IMR-90 (cell line): ENCODE measurements at regions not wholly inside any gene's neighbourhood (a gene's known extent, or its start where the extent isn't known, plus 50 kb on each side); places are given as distances from the start of the nearest gene placed in this dataset.

ENCODE experiments used
- ATAC-seq: fragments of 200-7000 bp; cut with Tn5 transposase; 2 replicates; pipeline ENCODE4 v1.9.1; 2020; ENCODE audit warnings: low read depth, mild to moderate bottlenecking, moderate library complexity
- BruUV-seq: library from RNA; stranded (reverse); fragments of 400-500 nt; replicated peaks from 2 replicates; lab custom pipeline; 2021; lab: Mats Ljungman, UMichigan
- CTCF ChIA-PET: fragments of 300-600 bp; formaldehyde crosslinking; extraction: SDS; loops from one replicate; lab custom pipeline; 2021; ENCODE audit warnings: antibody characterized with exemption; lab: Yijun Ruan, JAX
- POLR2A ChIA-PET: fragments of 300-600 bp; sonication (Branson Sonifier 250); formaldehyde crosslinking; loops from one replicate; lab custom pipeline; 2022; ENCODE audit warnings: antibody characterized with exemption; ENCODE audit not compliant: unreplicated experiment; lab: Charles Lee
- DNase-seq: peaks from one replicate; pipeline ENCODE4 v3.0.0; 2013
- H2AFZ ChIP-seq: replicated peaks from 2 replicates; pipeline ENCODE3; 2013; ENCODE audit warnings: low read length, mild to moderate bottlenecking; ENCODE audit not compliant: poor library complexity
- H2AK5ac ChIP-seq: 2 replicates; pipeline ENCODE4 v1.6.1; 2013; ENCODE audit warnings: low read depth, low read length, inconsistent platforms
- H2AK9ac ChIP-seq: replicated peaks from 2 replicates; pipeline ENCODE3; 2013; ENCODE audit warnings: mild to moderate bottlenecking, low read depth, low read length, moderate library complexity; ENCODE audit not compliant: poor library complexity
- H2BK120ac ChIP-seq: 2 replicates; pipeline ENCODE4 v1.6.1; 2013; ENCODE audit warnings: low read depth, low read length, inconsistent platforms
- H2BK15ac ChIP-seq: 3 replicates; pipeline ENCODE4 v1.6.1; 2013; ENCODE audit warnings: low read depth, low read length, inconsistent platforms
- H2BK20ac ChIP-seq: 2 replicates; pipeline ENCODE4 v1.6.1; 2013; ENCODE audit warnings: low read depth, mild to moderate bottlenecking, inconsistent platforms, low read length, moderate library complexity
- H2BK5ac ChIP-seq: 2 replicates; pipeline ENCODE4 v1.6.1; 2013; ENCODE audit warnings: mild to moderate bottlenecking, low read depth, low read length, inconsistent platforms; ENCODE audit not compliant: poor library complexity, severe bottlenecking
- H3K14ac ChIP-seq: replicated peaks from 2 replicates; pipeline ENCODE4 v1.6.1; 2013; ENCODE audit warnings: low read depth, low read length, inconsistent platforms
- H3K18ac ChIP-seq: 2 replicates; pipeline ENCODE4 v1.6.1; 2013; ENCODE audit warnings: low read depth, low read length, control low read depth
- H3K23ac ChIP-seq: 2 replicates; pipeline ENCODE4 v1.6.1; 2013; ENCODE audit warnings: low read depth, low read length, inconsistent platforms
- H3K27ac ChIP-seq: 2 replicates; pipeline ENCODE4 v1.5.1; 2013; ENCODE audit warnings: mild to moderate bottlenecking, control low read depth, low read length; ENCODE audit not compliant: insufficient read depth
- H3K27me3 ChIP-seq: 2 replicates; pipeline ENCODE4 v1.6.1; 2013; ENCODE audit warnings: low read length; ENCODE audit not compliant: control insufficient read depth, insufficient read depth
- H3K36me3 ChIP-seq: 2 replicates; pipeline ENCODE4 v1.6.1; 2013; ENCODE audit warnings: low read length, mixed read lengths; ENCODE audit not compliant: control insufficient read depth, insufficient read depth
- H3K4ac ChIP-seq: 2 replicates; pipeline ENCODE4 v1.6.1; 2013; ENCODE audit warnings: low read depth, low read length, inconsistent platforms
- H3K4me1 ChIP-seq: 2 replicates; pipeline ENCODE4 v1.6.1; 2013; ENCODE audit warnings: low read length, mixed read lengths; ENCODE audit not compliant: control insufficient read depth, insufficient read depth
- H3K4me2 ChIP-seq: 2 replicates; pipeline ENCODE4 v1.6.1; 2013; ENCODE audit warnings: low read depth, mild to moderate bottlenecking, control low read depth, low read length, moderate library complexity
- H3K4me3 ChIP-seq: 2 replicates; pipeline ENCODE4 v1.5.1; 2013; ENCODE audit warnings: low read depth, mild to moderate bottlenecking, control low read depth, low read length, moderate library complexity; ENCODE audit not compliant: insufficient read depth
- H3K56ac ChIP-seq: 2 replicates; pipeline ENCODE4 v1.6.1; 2013; ENCODE audit warnings: low read length, inconsistent platforms; ENCODE audit not compliant: insufficient read depth; ENCODE audit errors: extremely low read depth
- H3K79me1 ChIP-seq, 2 experiments: 2 replicates each; pipeline ENCODE4 v1.6.1; 2013; ENCODE audit warnings: low read length in 2 of 2, inconsistent platforms in 1 of 2, low read depth in 1 of 2
- H3K9ac ChIP-seq: 2 replicates; pipeline ENCODE4 v1.6.1; 2013; ENCODE audit warnings: low read depth, low read length, control low read depth
- H3K9me1 ChIP-seq: 2 replicates; pipeline ENCODE4 v1.6.1; 2013; ENCODE audit warnings: low read length, inconsistent platforms; ENCODE audit not compliant: insufficient read depth
- H3K9me3 ChIP-seq: 2 replicates; pipeline ENCODE4 v1.6.1; 2013; ENCODE audit warnings: low read length; ENCODE audit not compliant: control insufficient read depth, insufficient read depth
- H4K20me1 ChIP-seq: 2 replicates; pipeline ENCODE4 v1.6.1; 2013; ENCODE audit warnings: low read length, inconsistent platforms; ENCODE audit not compliant: insufficient read depth
- H4K5ac ChIP-seq: 2 replicates; pipeline ENCODE4 v1.6.1; 2013; ENCODE audit warnings: mild to moderate bottlenecking, low read depth, low read length, control low read depth
- H4K8ac ChIP-seq, 2 experiments: 2 replicates each; pipeline ENCODE4 v1.6.1; 2013; ENCODE audit warnings: low read depth in 2 of 2, low read length in 2 of 2, control low read depth in 1 of 2, inconsistent platforms in 1 of 2
- H4K91ac ChIP-seq: 2 replicates; pipeline ENCODE4 v1.6.1; 2013; ENCODE audit warnings: low read depth, low read length, inconsistent platforms; ENCODE audit not compliant: insufficient read depth
- CEBPB ChIP-seq: IDR thresholded peaks from 2 replicates; pipeline ENCODE4 v1.6.1; 2012; ENCODE audit warnings: low read depth, low read length, improper control_type of control experiment
- CTCF ChIP-seq: conservative IDR thresholded peaks from 2 replicates; pipeline ENCODE4 v1.5.1; 2012; ENCODE audit warnings: mild to moderate bottlenecking, low read depth, low read length, improper control_type of control experiment
- ELK1 ChIP-seq: fragments of 150-350 bp; IDR thresholded peaks from 2 replicates; pipeline ENCODE4 v1.6.1; 2016; ENCODE audit warnings: low read depth, mild to moderate bottlenecking, low read length, moderate library complexity, borderline replicate concordance
- MXI1 ChIP-seq: IDR thresholded peaks from 2 replicates; pipeline ENCODE4 v1.6.1; 2012; ENCODE audit warnings: low read depth, mild to moderate bottlenecking, low read length, moderate library complexity, borderline replicate concordance
- RAD21 ChIP-seq: IDR thresholded peaks from 2 replicates; pipeline ENCODE4 v1.6.1; 2012; ENCODE audit warnings: low read length, improper control_type of control experiment
- SMC3 ChIP-seq: fragments of 150-350 bp; IDR thresholded peaks from 2 replicates; pipeline ENCODE4 v1.6.1; 2016; ENCODE audit warnings: low read depth, mild to moderate bottlenecking, antibody characterized with exemption, low read length, moderate library complexity
- WGBS, 2 experiments: methylation state at CpG; one replicate each; pipeline versions ENCODE4 v1.1.5 to v1.1.7; 2013; ENCODE audit warnings: missing lambda C conversion rate in 2 of 2; ENCODE audit not compliant: insufficient read length in 1 of 2; ENCODE audit errors: extremely low coverage in 2 of 2; 5-methylcytosine and 5-hydroxymethylcytosine counted together
- dilution Hi-C: fragments of 300-500 bp; cut with HindIII; formaldehyde crosslinking; loops from one replicate; pipeline ENCODE4 v1.14.3; 2018; ENCODE audit warnings: low sequenced_read_pairs; ENCODE audit not compliant: unreplicated experiment
- in situ Hi-C: fragments of 300-500 bp; cut with MboI; formaldehyde crosslinking; loops from 3 replicates; pipeline ENCODE4 v1.14.3; 2019; ENCODE audit warnings: low sequenced_read_pairs, inconsistent platforms, mixed read lengths
- intact Hi-C: fragments of 100-400 bp; cut with micrococcal nuclease; formaldehyde crosslinking; loops from 2 replicates; pipeline ENCODE4 v1.10.0; 2022

- Histone ChIP-seq H3K4ac (no peak overlapping the region), H2BK20ac (no peak overlapping the region), H2BK15ac (no peak overlapping the region), H2BK120ac (no peak overlapping the region), H3K4me1 (no peaks in the 10 kb centered on the region), H3K56ac (no peak overlapping the region), H4K20me1 (no peaks in the 10 kb centered on the region), H2AK9ac (no peak overlapping the region), H4K91ac (no peak overlapping the region), H3K4me2 (no peak overlapping the region), H3K9ac (no peak overlapping the region), H3K14ac (no peak overlapping the region), H2BK5ac (no peak overlapping the region), H3K23ac (no peak overlapping the region), H3K9me1 (no peaks in the 10 kb centered on the region), H3K36me3 (no peaks in the 10 kb centered on the region), H3K27me3 (no peaks in the 10 kb centered on the region; the same call in none of the 2 replicates), H4K8ac (no peak overlapping the region), H3K18ac (no peak overlapping the region), H3K4me3 (no peak overlapping the region), H3K79me1 (no peaks in the 10 kb centered on the region), H2AK5ac (no peak overlapping the region), H4K5ac (no peak overlapping the region), H2AFZ (no peak overlapping the region), H3K27ac (no peak overlapping the region), H3K9me3 (no peaks in the 10 kb centered on the region)
- DNase-seq (peak; percentile 61), ATAC-seq (peak; percentile 92)
- dilution Hi-C loops (no loop called here), intact Hi-C loops (loop anchor here (1.0 kb wide), 3 partner anchors 263 to 489 kb away; no protein-coding TSS in a partner anchor), in situ Hi-C loops (loop anchor here (10.0 kb wide), 1 partner anchor 465 kb away; no protein-coding TSS in a partner anchor)
- no TSS peak for BruUV-seq
- no peak for TF ChIP-seq MXI1
- peak; percentile 83 for TF ChIP-seq CTCF
- TF ChIP-seq ELK1 = no peak
- peak; percentile 71 for TF ChIP-seq RAD21
- TF ChIP-seq CEBPB = no peak
- TF ChIP-seq SMC3 = peak; percentile 82
- no CpG with 5 or more reads among the region's 2 CpGs for WGBS, 2 experiments
- ChIA-PET CTCF (interaction anchor here (0.6 to 1.6 kb wide), 10 partner anchors 10 to 1487 kb away, joined by 3 to 7 read pairs (median 4); no protein-coding TSS in a partner anchor), POLR2A (no interaction called here)
Observed at GRCh38 chr15:60179786-60180391, 175.8 kb downstream of the FOXB1 start.
